Transverse colon (tissue), 4 donors: ENCODE measurements at regions not wholly inside any gene's neighbourhood (a gene's known extent, or its start where the extent isn't known, plus 50 kb on each side); places are given as distances from the start of the nearest gene placed in this dataset.

Source experiments
- DNase-seq: peaks from one replicate; pipeline ENCODE4 v3.0.0-alpha.2; 2019
- H3K27ac ChIP-seq, 4 donors: fragments of 200-600 bp; sonication (generic); 2 replicates each; pipeline ENCODE4 v1.5.1; 2016 to 2018; ENCODE audit warnings: inconsistent platforms in 4 of 4
- H3K27me3 ChIP-seq: fragments of 200-600 bp; sonication (generic); 2 replicates; pipeline ENCODE4 v1.5.1; 2017; ENCODE audit warnings: inconsistent platforms
- H3K36me3 ChIP-seq, 4 donors: fragments of 200-600 bp; sonication (generic); 2 replicates each; pipeline ENCODE4 v1.5.1; 2017 to 2019; ENCODE audit warnings: inconsistent platforms in 4 of 4
- H3K4me1 ChIP-seq, 4 donors: fragments of 200-600 bp; sonication (generic); 2 replicates each; pipeline ENCODE4 v1.5.1; 2017 to 2020; ENCODE audit warnings: inconsistent platforms in 4 of 4
- H3K4me3 ChIP-seq, 4 donors: fragments of 200-600 bp; sonication (generic); 1 replicate in 1 of 4; 2 replicates in 3 of 4; pipeline versions ENCODE4 v1.5.1 to v1.6.1; 2017 to 2019; ENCODE audit warnings: inconsistent platforms in 4 of 4
- H3K9me3 ChIP-seq, 2 donors: fragments of 200-600 bp; sonication (generic); 2 replicates each; pipeline ENCODE4 v1.5.1; 2017 to 2019; ENCODE audit warnings: inconsistent platforms in 2 of 2
- CTCF ChIP-seq, 5 experiments: fragments of 200-600 bp in 3 of 5; fragments of 450-650 bp in 2 of 5; sonication (generic) in 3 of 5; IDR thresholded peaks; 1 replicate in 2 of 5; 2 replicates in 3 of 5; pipeline ENCODE4 v1.5.1; 2016 to 2017; ENCODE audit warnings: antibody characterized with exemption in 5 of 5, inconsistent platforms in 3 of 5, mild to moderate bottlenecking in 2 of 5, moderate library complexity in 1 of 5
- EP300 ChIP-seq: sonication (generic); formaldehyde crosslinking; IDR thresholded peaks from one replicate; pipeline ENCODE4 v1.6.1; 2017; ENCODE audit warnings: antibody characterized with exemption, low read depth
- POLR2A ChIP-seq: fragments of 450-650 bp; IDR thresholded peaks from one replicate; pipeline ENCODE4 v1.6.1; 2016; ENCODE audit warnings: antibody characterized with exemption, mild to moderate bottlenecking, moderate library complexity
- POLR2AphosphoS5 ChIP-seq, 3 donors: sonication (generic); formaldehyde crosslinking; IDR thresholded peaks; one replicate each; pipeline ENCODE4 v1.6.1; 2016; ENCODE audit warnings: antibody characterized with exemption in 3 of 3
- WGBS, 2 donors: methylation state at CpG; one replicate each; pipeline ENCODE4 v1.1.5; 2018; ENCODE audit warnings: low coverage in 1 of 2; 5-methylcytosine and 5-hydroxymethylcytosine counted together
- in situ Hi-C, 4 donors: fragments of 200-750 bp; cut with MboI; loops; one replicate each; pipeline versions ENCODE4 v1.15.0 to v1.15.1; 2017; ENCODE audit warnings: low sequenced_read_pairs in 3 of 4, low pct_ligation_motif_present in 1 of 4, low pct_unique_long_range_greater_than_20kb in 1 of 4
- intact Hi-C: fragments of 100-400 bp; cut with DNase I; formaldehyde crosslinking; loops from one replicate; pipeline ENCODE4 v1.15.1; 2023; ENCODE audit warnings: low total_unique reads

GRCh38 chr15:53106505-53107286 lies 316.6 kb upstream of the ONECUT1 start:
- DNase-seq, result no peak
- Histone ChIP-seq H3K36me3 (no peaks in the 10 kb centered on the region), H3K27ac (no peak overlapping the region), H3K27me3 (no peaks in the 10 kb centered on the region), H3K9me3 (no peaks in the 10 kb centered on the region), H3K4me3 (no peak overlapping the region), H3K4me1 (no peaks in the 10 kb centered on the region)
- intact Hi-C loops, result loop anchor here (10.0 kb wide), 1 partner anchor 268 kb away; no protein-coding TSS in a partner anchor
- in situ Hi-C loops, result no loop called here
- 86 to 91% methylated on average over 6 to 7 of the region's 7 CpGs for WGBS, 2 donors
- TF ChIP-seq EP300, result no peak
- no peak for TF ChIP-seq CTCF (IDR thresholded peaks at IDR 0.05)
- TF ChIP-seq POLR2AphosphoS5 (IDR thresholded peaks at IDR 0.05), result no peak
- TF ChIP-seq POLR2A, result no peak

GRCh38 chr15:53102483-53102882 lies 312.3 kb upstream of the ONECUT1 start:
- whole genome bisulfite sequencing, 2 donors, result 37 to 49% methylated on average over 2 of the region's 2 CpGs
- no peak overlapping the region for H3K4me3 ChIP-seq
- TF ChIP-seq POLR2A, result no peak
- TF ChIP-seq EP300, result no peak
- TF ChIP-seq POLR2AphosphoS5 (IDR thresholded peaks at IDR 0.05), result no peak
- TF ChIP-seq CTCF (IDR thresholded peaks at IDR 0.05), result no peak
- H3K27me3 ChIP-seq, result no peaks in the 10 kb centered on the region
- H3K4me1 ChIP-seq, result no peaks in the 10 kb centered on the region
- peaks cover 0 to 4% of the 10 kb centered on the region in 2 donors for H3K9me3 ChIP-seq
- H3K27ac ChIP-seq, result no peak overlapping the region
- no peak for DNase-seq
- no peaks in the 10 kb centered on the region for H3K36me3 ChIP-seq
- intact Hi-C loops (loop anchor here (10.0 kb wide), 1 partner anchor 272 kb away; no protein-coding TSS in a partner anchor), in situ Hi-C loops (no loop called here)

GRCh38 chr15:53080484-53080883 lies 290.3 kb upstream of the ONECUT1 start:
- H3K27ac ChIP-seq, result no peak overlapping the region
- H3K4me3 ChIP-seq, result no peak overlapping the region
- in situ Hi-C loops (no loop called here), intact Hi-C loops (no loop called here)
- TF ChIP-seq CTCF (IDR thresholded peaks at IDR 0.05), result no peak
- no peaks in the 10 kb centered on the region for H3K36me3 ChIP-seq
- WGBS, 2 donors, result 63% methylated on average over 3 of the region's 3 CpGs; no CpG with 5 or more reads in 1 of the 2 donors
- H3K4me1 ChIP-seq, result no peaks in the 10 kb centered on the region
- H3K9me3 ChIP-seq, result no peaks in the 10 kb centered on the region
- no peak for DNase-seq
- no peaks in the 10 kb centered on the region for H3K27me3 ChIP-seq

GRCh38 chr15:53074221-53074620 lies 284.1 kb upstream of the ONECUT1 start:
- Histone ChIP-seq H3K4me3 (no peak overlapping the region), H3K27me3 (no peaks in the 10 kb centered on the region), H3K4me1 (no peaks in the 10 kb centered on the region), H3K27ac (no peak overlapping the region), H3K9me3 (no peaks in the 10 kb centered on the region), H3K36me3 (no peaks in the 10 kb centered on the region)
- 42 to 49% methylated on average over 3 of the region's 3 CpGs for WGBS, 2 donors
- no peak for DNase-seq
- intact Hi-C loops, result no loop called here
- in situ Hi-C loops, result no loop called here
- TF ChIP-seq CTCF (IDR thresholded peaks at IDR 0.05) (no peak), POLR2A (no peak), POLR2AphosphoS5 (IDR thresholded peaks at IDR 0.05) (no peak), EP300 (no peak)
